GM19463 (cell line): ENCODE measurements at regions not wholly inside any gene's neighbourhood (a gene's known extent, or its start where the extent isn't known, plus 50 kb on each side); places are given as distances from the start of the nearest gene placed in this dataset.

ENCODE experiments used
- ATAC-seq: cut with Tn5 transposase; IDR thresholded peaks from one replicate; pipeline ENCODE4 v1.9.1; 2021; ENCODE audit warnings: mild to moderate bottlenecking, moderate library complexity; ENCODE audit not compliant: unreplicated experiment

DNA sequence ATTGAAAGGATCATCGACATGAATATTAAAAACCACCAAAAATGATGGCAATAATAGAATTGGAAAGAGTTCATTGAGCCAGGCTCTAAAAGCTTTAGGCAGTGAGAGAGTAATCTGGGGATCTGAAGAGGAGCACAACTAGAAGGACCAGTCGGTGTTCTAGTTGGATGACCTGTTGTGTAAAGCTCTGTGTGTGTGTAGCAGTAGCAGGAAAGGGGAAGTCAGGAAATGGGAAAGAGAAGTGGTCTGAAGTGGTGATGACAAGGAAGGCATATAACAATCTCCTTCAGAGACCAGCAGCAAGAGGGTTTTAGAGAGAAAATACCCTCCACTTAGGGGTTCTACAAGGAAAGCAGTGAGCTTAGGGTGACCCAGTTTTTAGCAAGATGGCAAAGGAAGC lies 539.2 kb downstream of the HTR7 start:
- ATAC-seq, result no peak

GRCh38 chr10:90319188-90319914 lies 538.5 kb downstream of the HTR7 start:
- ATAC-seq, result peak; percentile 93

- ATAC-seq, result no peak
Measured at GRCh38 chr10:90321132-90321816, 536.6 kb downstream of the HTR7 start.

- no peak for ATAC-seq
Measured at GRCh38 chr10:90326498-90327267, 531.2 kb downstream of the HTR7 start.

GRCh38 chr10:90327611-90328010 lies 530.2 kb downstream of the HTR7 start:
- no peak for ATAC-seq

GRCh38 chr10:90328459-90328858 lies 529.4 kb downstream of the HTR7 start:
- no peak for ATAC-seq

DNA sequence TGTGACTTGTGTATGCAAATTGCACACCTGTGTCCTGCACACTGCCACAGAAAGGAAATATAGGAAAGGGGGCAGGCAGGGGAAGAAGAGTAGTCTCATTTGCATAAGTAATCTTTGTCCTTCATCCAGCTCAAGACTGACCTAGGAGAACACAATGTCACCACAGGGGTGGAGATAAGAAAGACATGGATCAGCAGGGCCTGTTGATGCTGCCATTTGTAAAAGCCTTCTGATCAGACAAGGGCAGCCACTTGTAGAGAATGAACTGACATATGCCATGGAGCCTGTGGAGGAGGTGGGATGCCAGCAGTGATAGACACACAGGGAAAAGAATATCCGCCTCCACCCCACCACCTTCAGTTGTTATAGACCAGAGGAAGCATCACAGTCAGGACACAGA lies 528.9 kb downstream of the HTR7 start:
- no peak for ATAC-seq

GRCh38 chr10:90337316-90337715 lies 520.5 kb downstream of the HTR7 start:
- no peak for ATAC-seq

DNA sequence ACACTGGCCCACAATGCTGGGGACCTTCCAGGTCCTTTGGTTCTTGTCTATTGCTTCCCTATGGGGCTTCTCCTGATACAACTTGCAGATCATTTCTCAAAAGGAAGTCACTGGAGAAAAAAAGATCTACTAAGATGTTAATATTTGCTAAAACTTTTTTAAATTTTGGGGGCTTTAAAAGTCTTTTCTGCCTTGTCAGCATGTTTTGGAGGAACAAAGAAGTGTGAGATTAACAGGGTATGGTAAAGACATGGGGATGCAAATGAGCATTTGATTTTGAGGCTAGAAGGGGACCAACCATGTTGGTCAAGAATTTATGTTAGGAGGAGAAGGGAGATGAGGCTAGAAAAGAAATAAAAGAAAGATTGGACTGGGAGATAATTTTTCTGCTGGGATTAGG lies 515.4 kb downstream of the HTR7 start:
- ATAC-seq, result no peak

- no peak for ATAC-seq
Measured at GRCh38 chr10:90344226-90344625, 513.6 kb downstream of the HTR7 start.

GRCh38 chr10:90347239-90347638 lies 510.6 kb downstream of the HTR7 start:
- ATAC-seq, result no peak

DNA sequence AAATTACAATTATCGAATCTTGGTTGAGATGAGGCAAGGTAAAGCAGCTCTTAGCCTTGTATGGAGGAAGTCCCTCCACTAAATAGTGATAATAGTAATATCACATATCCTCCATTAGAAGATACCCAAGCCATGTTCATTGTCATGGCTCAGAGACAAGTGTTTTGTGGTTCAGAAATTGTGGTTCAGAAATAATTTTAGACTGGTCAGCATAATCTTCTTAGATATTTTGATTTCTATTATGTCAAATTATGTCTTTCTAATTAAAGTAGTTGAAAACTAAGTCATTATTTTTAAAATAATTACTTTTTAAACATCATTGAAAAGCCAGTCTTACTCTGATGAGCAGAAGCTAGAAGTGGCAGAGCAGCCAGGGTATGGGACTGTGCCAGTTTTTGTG lies 507.7 kb downstream of the HTR7 start:
- ATAC-seq, result no peak

GRCh38 chr10:90352288-90352687 lies 505.6 kb downstream of the HTR7 start:
- no peak for ATAC-seq

DNA sequence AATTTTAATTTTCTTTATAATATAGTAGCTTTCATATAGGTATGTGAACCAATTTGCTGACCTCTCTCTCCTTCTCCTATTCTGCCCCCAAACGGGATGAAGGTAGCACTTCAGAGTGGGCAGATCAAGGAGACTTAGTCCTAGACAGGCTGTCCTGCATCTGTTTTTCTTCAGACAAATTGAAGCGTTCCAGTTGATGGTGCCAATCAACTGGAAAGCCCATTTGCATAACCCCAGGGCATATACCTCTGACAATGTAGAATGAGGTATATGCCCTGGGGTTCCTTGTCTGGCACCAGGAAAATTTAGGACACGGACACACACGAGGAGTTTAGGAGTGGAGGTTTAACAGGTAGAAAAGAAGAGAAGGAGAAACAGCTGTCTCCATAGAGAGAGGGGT lies 502.9 kb downstream of the HTR7 start:
- ATAC-seq, result no peak

DNA sequence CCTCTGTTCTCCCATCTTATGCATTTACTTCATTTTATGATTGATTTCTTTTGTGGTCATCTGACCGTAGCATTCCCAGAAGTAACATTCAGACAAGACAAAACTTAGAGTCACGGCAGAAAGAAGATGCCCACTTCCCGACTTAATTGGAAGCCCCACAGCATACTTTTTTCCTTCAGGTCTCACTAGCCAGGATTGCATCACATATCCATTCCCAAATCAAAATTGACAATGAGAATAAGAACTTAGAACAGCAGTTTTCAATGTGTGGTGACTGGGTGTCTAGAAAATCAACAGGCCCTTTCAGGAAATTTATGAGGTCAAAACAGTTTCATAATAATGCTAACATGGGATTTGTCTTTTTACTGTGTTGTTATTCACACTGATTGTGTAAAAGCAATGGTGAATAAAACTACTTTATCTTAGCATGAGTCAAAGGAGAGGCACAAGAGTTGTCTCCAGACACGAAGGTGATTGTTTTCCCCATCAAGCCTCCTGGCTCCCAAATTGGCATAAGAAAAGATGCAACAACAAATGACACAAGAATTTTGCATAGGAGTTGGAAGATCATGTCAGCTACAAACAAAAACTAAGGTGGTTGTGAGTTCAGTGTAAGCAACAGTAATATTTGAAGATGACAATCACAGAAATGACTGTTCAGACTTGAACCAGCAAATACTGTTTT lies 493.9 kb downstream of the HTR7 start:
- no peak for ATAC-seq

DNA sequence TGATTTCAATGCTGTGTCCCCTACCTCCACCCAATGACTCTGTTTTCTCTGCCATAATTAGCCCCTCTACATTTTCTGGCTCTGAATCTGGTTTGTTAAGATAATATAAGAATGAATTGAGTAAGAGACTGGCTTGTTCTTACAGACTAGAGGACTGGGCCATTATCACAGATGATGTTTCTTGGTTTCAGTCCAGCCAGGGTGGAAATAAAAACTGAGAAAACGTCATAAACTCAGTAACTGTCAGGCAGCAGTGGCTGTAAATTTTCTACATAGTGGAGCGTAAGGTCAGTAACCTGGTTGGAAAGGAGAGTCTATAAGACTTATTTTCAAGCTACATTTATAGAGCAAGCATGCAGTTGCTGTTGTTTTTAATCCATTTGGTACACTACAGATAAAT lies 485.4 kb downstream of the HTR7 start:
- no peak for ATAC-seq

GRCh38 chr10:90373911-90374310 lies 483.9 kb downstream of the HTR7 start:
- ATAC-seq, result no peak

GRCh38 chr10:90378524-90379076 lies 479.2 kb downstream of the HTR7 start:
- no peak for ATAC-seq

GRCh38 chr10:90381468-90381867 lies 476.4 kb downstream of the HTR7 start:
- ATAC-seq, result no peak

DNA sequence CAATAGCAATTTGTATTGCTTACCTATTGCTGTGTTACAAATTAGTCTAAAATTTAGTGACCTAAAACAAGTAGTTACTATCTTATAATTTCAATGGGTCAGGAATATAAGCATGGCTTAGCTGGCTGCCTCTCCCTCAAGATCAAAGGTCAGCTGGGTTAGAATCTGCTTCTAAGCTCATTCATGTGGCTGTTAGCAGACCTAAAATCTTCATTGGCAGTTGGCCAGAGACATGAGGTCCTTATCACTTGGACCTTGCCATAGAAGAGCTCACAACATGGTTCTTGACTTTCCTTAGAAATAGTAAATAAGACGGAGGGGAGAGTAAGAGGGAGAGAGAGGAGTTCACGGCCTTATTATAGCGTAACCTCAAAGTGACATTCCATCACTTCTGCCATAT lies 468.0 kb downstream of the HTR7 start:
- no peak for ATAC-seq

- ATAC-seq, result no peak
Measured at GRCh38 chr10:90394311-90394710, 463.5 kb downstream of the HTR7 start.
